H1 (cell line): ENCODE measurements at regions not wholly inside any gene's neighbourhood (a gene's known extent, or its start where the extent isn't known, plus 50 kb on each side); places are given as distances from the start of the nearest gene placed in this dataset.

Source experiments
- CTCF ChIA-PET: fragments of 300-600 bp; sonication (Branson Sonifier 250); formaldehyde crosslinking; loops from one replicate; lab custom pipeline; 2021; ENCODE audit not compliant: partially characterized antibody; lab: Charles Lee
- POLR2A ChIA-PET: fragments of 300-600 bp; sonication (Branson Sonifier 250); formaldehyde crosslinking; loops from one replicate; lab custom pipeline; 2021; ENCODE audit warnings: inconsistent platforms; ENCODE audit not compliant: partially characterized antibody; lab: Charles Lee
- DNase-seq, 2 experiments: peaks; one replicate each; pipeline versions ENCODE4 v3.0.0 to v3.0.0-alpha.2; 2010 to 2022; ENCODE audit warnings: low spot score in 2 of 2, low read depth in 1 of 2, mixed read lengths in 1 of 2
- FAIRE-seq: peaks from 2 replicates; lab custom pipeline; 2011; peaks lifted over from hg19 to GRCh38; lab: Jason Lieb, UNC
- H2AFZ ChIP-seq: 2 replicates; pipeline ENCODE4 v1.8.1; 2012; ENCODE audit warnings: low read length, inconsistent platforms
- H2AK5ac ChIP-seq: 2 replicates; pipeline ENCODE4 v1.6.1; 2013; ENCODE audit warnings: low read depth, low read length
- H2BK120ac ChIP-seq: replicated peaks from 2 replicates; pipeline ENCODE3; 2013; ENCODE audit warnings: low read depth, low read length, inconsistent platforms
- H2BK12ac ChIP-seq: 2 replicates; pipeline ENCODE4 v1.6.1; 2013; ENCODE audit warnings: low read depth, low read length
- H2BK15ac ChIP-seq: 2 replicates; pipeline ENCODE4 v1.6.1; 2013; ENCODE audit warnings: low read length
- H2BK20ac ChIP-seq: 2 replicates; pipeline ENCODE4 v1.6.1; 2013; ENCODE audit warnings: low read length
- H2BK5ac ChIP-seq: 2 replicates; pipeline ENCODE4 v1.6.1; 2013; ENCODE audit warnings: low read depth, low read length
- H3K14ac ChIP-seq: 2 replicates; pipeline ENCODE4 v1.6.1; 2013; ENCODE audit warnings: inconsistent platforms; ENCODE audit not compliant: insufficient read length
- H3K18ac ChIP-seq: 2 replicates; pipeline ENCODE4 v1.6.1; 2013; ENCODE audit warnings: low read length; ENCODE audit errors: extremely low read depth
- H3K23ac ChIP-seq: 2 replicates; pipeline ENCODE4 v1.6.1; 2013; ENCODE audit warnings: inconsistent platforms; ENCODE audit not compliant: insufficient read length
- H3K23me2 ChIP-seq: 2 replicates; pipeline ENCODE4 v1.6.1; 2013; ENCODE audit warnings: low read depth, low read length
- H3K27ac ChIP-seq: 2 replicates; pipeline ENCODE4 v1.6.1; 2011; ENCODE audit warnings: low read depth, low read length, inconsistent platforms
- H3K27me3 ChIP-seq, 4 experiments: replicated peaks in 1 of 4; 1 replicate in 1 of 4; 2 replicates in 3 of 4; pipeline versions ENCODE4 v1.6.1 to v1.8.1; 2011 to 2013; ENCODE audit warnings: low read length in 3 of 4, mild to moderate bottlenecking in 3 of 4, inconsistent platforms in 2 of 4, mixed read lengths in 2 of 4, moderate library complexity in 1 of 4; ENCODE audit not compliant: control insufficient read depth in 3 of 4, insufficient read depth in 3 of 4; ENCODE audit errors: extremely low read depth in 1 of 4
- H3K36me3 ChIP-seq, 4 experiments: 2 replicates each; pipeline versions ENCODE4 v1.6.1 to v1.8.1; 2011 to 2013; ENCODE audit warnings: mild to moderate bottlenecking in 4 of 4, low read length in 3 of 4, moderate library complexity in 2 of 4, control low read depth in 1 of 4, inconsistent platforms in 1 of 4; ENCODE audit not compliant: insufficient read depth in 4 of 4, control insufficient read depth in 2 of 4
- H3K4ac ChIP-seq: replicated peaks from 2 replicates; pipeline ENCODE3; 2013; ENCODE audit warnings: low read length, low read depth, mixed read lengths, inconsistent platforms; ENCODE audit not compliant: insufficient read length
- H3K4me1 ChIP-seq, 4 experiments: replicated peaks in 1 of 4; 1 replicate in 1 of 4; 2 replicates in 3 of 4; pipeline versions ENCODE4 v1.6.1 to v1.8.1; 2011 to 2013; ENCODE audit warnings: low read length in 3 of 4, inconsistent platforms in 2 of 4, mixed read lengths in 1 of 4; ENCODE audit not compliant: insufficient read depth in 4 of 4, control insufficient read depth in 3 of 4
- H3K4me2 ChIP-seq, 2 experiments: 2 replicates each; pipeline versions ENCODE4 v1.6.1 to v1.8.1; 2011 to 2013; ENCODE audit warnings: low read depth in 2 of 2, low read length in 2 of 2, control low read depth in 1 of 2, inconsistent platforms in 1 of 2, mild to moderate bottlenecking in 1 of 2; ENCODE audit not compliant: insufficient read depth in 1 of 2
- H3K4me3 ChIP-seq, 4 experiments: fragments of 200-600, 300-600 bp in 1 of 4; sonication (generic), shearing (Covaris generic), sonication (Bioruptor Twin) in 1 of 4; 2 replicates each; pipeline versions ENCODE4 v1.5.1 to v1.8.1; 2011 to 2016; ENCODE audit warnings: low read length in 4 of 4, low read depth in 3 of 4, control low read depth in 2 of 4, inconsistent platforms in 2 of 4, mild to moderate bottlenecking in 2 of 4, mixed read lengths in 1 of 4, moderate library complexity in 1 of 4; ENCODE audit not compliant: insufficient read depth in 2 of 4; ENCODE audit errors: extremely low read depth in 1 of 4
- H3K56ac ChIP-seq: replicated peaks from 2 replicates; pipeline ENCODE3; 2013; ENCODE audit warnings: low read depth, mild to moderate bottlenecking, mixed read lengths, low read length, inconsistent platforms; ENCODE audit not compliant: insufficient read length
- H3K79me1 ChIP-seq: 2 replicates; pipeline ENCODE4 v1.6.1; 2013; ENCODE audit warnings: low read depth, low read length, control low read depth
- H3K79me2 ChIP-seq, 2 experiments: 2 replicates each; pipeline versions ENCODE4 v1.6.1 to v1.8.1; 2012 to 2013; ENCODE audit warnings: low read length in 2 of 2, mild to moderate bottlenecking in 2 of 2, inconsistent platforms in 1 of 2; ENCODE audit not compliant: insufficient read depth in 2 of 2, control insufficient read depth in 1 of 2
- H3K9ac ChIP-seq, 4 experiments: replicated peaks in 1 of 4; 1 replicate in 1 of 4; 2 replicates in 3 of 4; pipeline versions ENCODE4 v1.6.1 to v1.8.1; 2011 to 2013; ENCODE audit warnings: low read depth in 3 of 4, low read length in 3 of 4, control low read depth in 2 of 4, mild to moderate bottlenecking in 2 of 4, moderate library complexity in 2 of 4, inconsistent platforms in 1 of 4; ENCODE audit errors: extremely low read depth in 1 of 4
- H3K9me3 ChIP-seq, 2 experiments: 2 replicates each; pipeline versions ENCODE4 v1.6.1 to v1.8.1; 2012 to 2013; ENCODE audit warnings: mild to moderate bottlenecking in 2 of 2, moderate library complexity in 2 of 2, control low read depth in 1 of 2, inconsistent platforms in 1 of 2, low read depth in 1 of 2, low read length in 1 of 2, mixed read lengths in 1 of 2; ENCODE audit not compliant: insufficient read depth in 2 of 2
- H4K20me1 ChIP-seq, 2 experiments: replicated peaks in 1 of 2; 2 replicates each; pipeline versions ENCODE3 to v1.8.1; 2011 to 2013; ENCODE audit warnings: inconsistent platforms in 2 of 2, low read length in 2 of 2, mild to moderate bottlenecking in 1 of 2; ENCODE audit not compliant: insufficient read depth in 2 of 2, control insufficient read depth in 1 of 2
- H4K5ac ChIP-seq: 2 replicates; pipeline ENCODE4 v1.6.1; 2013; ENCODE audit warnings: low read length, low read depth, mixed read lengths, inconsistent platforms; ENCODE audit not compliant: insufficient read length
- H4K8ac ChIP-seq: 2 replicates; pipeline ENCODE4 v1.8.0; 2013; ENCODE audit warnings: mild to moderate bottlenecking, moderate library complexity, low read length, inconsistent platforms; ENCODE audit not compliant: insufficient read depth; ENCODE audit errors: extremely low read depth
- H4K91ac ChIP-seq: replicated peaks from 2 replicates; pipeline ENCODE3; 2013; ENCODE audit warnings: low read length, mixed read lengths, inconsistent platforms; ENCODE audit not compliant: insufficient read length
- ATF3 ChIP-seq: IDR thresholded peaks from 2 replicates; pipeline ENCODE4 v1.6.1; 2011; ENCODE audit warnings: low read depth, mild to moderate bottlenecking, low read length; ENCODE audit not compliant: insufficient read depth
- BACH1 ChIP-seq: IDR thresholded peaks from 2 replicates; pipeline ENCODE4 v1.6.1; 2012; ENCODE audit warnings: low read length, improper control_type of control experiment
- CBX5 ChIP-seq: fragments of 300-800, 300-1000 bp; sonication (generic); IDR thresholded peaks from 2 replicates; pipeline ENCODE4 v1.7.1; 2016; ENCODE audit warnings: antibody characterized with exemption, low read length, low read depth
- CEBPB ChIP-seq: IDR thresholded peaks from 2 replicates; pipeline ENCODE4 v1.6.1; 2012; ENCODE audit warnings: low read depth, low read length
- CHD1 ChIP-seq: IDR thresholded peaks from 2 replicates; pipeline ENCODE4 v1.6.1; 2012; ENCODE audit warnings: low read depth, low read length, improper control_type of control experiment
- EP300 ChIP-seq, 2 experiments: IDR thresholded peaks; 1 replicate in 1 of 2; 2 replicates in 1 of 2; pipeline ENCODE4 v1.6.1; 2011 to 2012; ENCODE audit warnings: low read depth in 2 of 2, low read length in 2 of 2, mild to moderate bottlenecking in 2 of 2, borderline replicate concordance in 1 of 2, inconsistent platforms in 1 of 2, moderate library complexity in 1 of 2
- GABPA ChIP-seq: IDR thresholded peaks from 2 replicates; pipeline ENCODE4 v1.6.1; 2011; ENCODE audit warnings: mild to moderate bottlenecking, low read length, moderate library complexity, borderline replicate concordance; ENCODE audit not compliant: insufficient read depth
- HDAC2 ChIP-seq, 2 experiments: fragments of 300-600 bp in 1 of 2; sonication (generic) in 1 of 2; IDR thresholded peaks; 2 replicates each; pipeline ENCODE4 v1.6.1; 2011 to 2012; ENCODE audit warnings: low read depth in 2 of 2, low read length in 2 of 2, mild to moderate bottlenecking in 2 of 2, moderate library complexity in 2 of 2, borderline replicate concordance in 1 of 2, inconsistent platforms in 1 of 2
- KDM5A ChIP-seq: fragments of 200-600 bp; IDR thresholded peaks from 2 replicates; pipeline ENCODE4 v1.7.1; 2012; ENCODE audit warnings: mild to moderate bottlenecking, low read length, inconsistent platforms, mixed read lengths
- MAX ChIP-seq: IDR thresholded peaks from 2 replicates; pipeline ENCODE4 v1.6.1; 2012; ENCODE audit warnings: inconsistent platforms
- POLR2AphosphoS5 ChIP-seq: IDR thresholded peaks from 2 replicates; pipeline ENCODE4 v1.6.1; 2011; ENCODE audit warnings: low read depth, low read length
- RBBP5 ChIP-seq: IDR thresholded peaks from 2 replicates; pipeline ENCODE4 v1.7.1; 2012; ENCODE audit warnings: low read depth, mild to moderate bottlenecking, inconsistent platforms, low read length, moderate library complexity, borderline replicate concordance
- SP4 ChIP-seq: IDR thresholded peaks from 2 replicates; pipeline ENCODE4 v1.6.1; 2012; ENCODE audit warnings: low read length, inconsistent platforms
- TAF1 ChIP-seq: IDR thresholded peaks from 2 replicates; pipeline ENCODE4 v1.6.1; 2011; ENCODE audit warnings: mild to moderate bottlenecking, low read depth, low read length
- TBP ChIP-seq: IDR thresholded peaks from 2 replicates; pipeline ENCODE4 v1.6.1; 2011; ENCODE audit warnings: low read depth, low read length, improper control_type of control experiment
- WGBS, 2 experiments: shearing (Covaris generic) in 1 of 2; methylation state at CpG; one replicate each; pipeline versions ENCODE4 v1.1.6 to v1.1.7; 2013 to 2015; ENCODE audit warnings: low lambda C conversion rate in 2 of 2, mixed read lengths in 2 of 2, inconsistent platforms in 1 of 2, low coverage in 1 of 2, missing lambda C conversion rate in 1 of 2; ENCODE audit not compliant: insufficient replicate concordance in 2 of 2, insufficient coverage in 1 of 2, insufficient read length in 1 of 2; ENCODE audit errors: extremely low coverage in 1 of 2, missing lambda C conversion rate in 1 of 2; 5-methylcytosine and 5-hydroxymethylcytosine counted together

GRCh38 chr6:72521684-72522083, 100.2 kb upstream of the KCNQ5 start:
- Histone ChIP-seq H4K5ac (no peak overlapping the region), H2AFZ (no peak overlapping the region), H3K27me3 (no peaks in the 10 kb centered on the region), H3K9ac (no peak overlapping the region), H3K14ac (no peak overlapping the region), H2BK12ac (no peak overlapping the region), H4K8ac (no peak overlapping the region), H3K27ac (no peak overlapping the region), H3K23me2 (no peaks in the 10 kb centered on the region), H3K4me3 (no peak overlapping the region), H3K4me2 (no peak overlapping the region), H4K91ac (no peak overlapping the region), H4K20me1 (no peaks in the 10 kb centered on the region), H3K4me1 (0 out of 7 replicates have a peak, but pooled peaks cover 0 to 2% (median 0%) of the 10 kb centered on the region in 4 experiments), H3K23ac (no peak overlapping the region), H3K4ac (no peak overlapping the region), H2AK5ac (no peak overlapping the region), H3K56ac (no peak overlapping the region), H3K79me2 (no peaks in the 10 kb centered on the region), H3K18ac (no peak overlapping the region), H2BK20ac (no peak overlapping the region), H3K79me1 (no peaks in the 10 kb centered on the region), H2BK5ac (no peak overlapping the region), H3K9me3 (no peaks in the 10 kb centered on the region), H2BK120ac (no peak overlapping the region), H2BK15ac (no peak overlapping the region), H3K36me3 (no peaks in the 10 kb centered on the region)
- no peak for DNase-seq
- 69% methylated on average over 1 of the region's 1 CpG; no CpG with 5 or more reads in 1 of the 2 experiments for WGBS, 2 experiments
- ChIA-PET POLR2A (no interaction called here), CTCF (interaction anchor here (0.7 to 3.3 kb wide), 7 partner anchors 17 to 109 kb away, joined by 3 to 16 read pairs (median 4); no protein-coding TSS in a partner anchor)
- no peak for FAIRE-seq
- no peak for TF ChIP-seq TBP
- no peak for TF ChIP-seq CEBPB
- TF ChIP-seq MAX = no peak
- no peak for TF ChIP-seq TAF1
- TF ChIP-seq RBBP5 = no peak
- no peak for TF ChIP-seq BACH1
- TF ChIP-seq CHD1 = no peak
- no peak for TF ChIP-seq CBX5
- TF ChIP-seq SP4 = no peak
- TF ChIP-seq POLR2AphosphoS5 = no peak
- TF ChIP-seq KDM5A = no peak
- no peak for TF ChIP-seq EP300 (IDR thresholded peaks at IDR 0.05; ENCODE audit: borderline replicate concordance in 1 of 2, low read depth in 2 of 2, low read length in 2 of 2)
- TF ChIP-seq ATF3 = no peak
- no peak for TF ChIP-seq GABPA
- no peak for TF ChIP-seq HDAC2 (IDR thresholded peaks at IDR 0.05; ENCODE audit: borderline replicate concordance in 1 of 2, low read depth in 2 of 2, low read length in 2 of 2)
